GM12872 (cell line): ENCODE measurements at regions not wholly inside any gene's neighbourhood (a gene's known extent, or its start where the extent isn't known, plus 50 kb on each side); places are given as distances from the start of the nearest gene placed in this dataset.

Experiments used
- TF ChIP-seq, protein P1 (sequence below): IDR thresholded peaks from 3 replicates; pipeline ENCODE4 v1.5.1; 2011; ENCODE audit warnings: low read depth, mild to moderate bottlenecking, low read length, moderate library complexity; ENCODE audit not compliant: insufficient read depth

DNA sequence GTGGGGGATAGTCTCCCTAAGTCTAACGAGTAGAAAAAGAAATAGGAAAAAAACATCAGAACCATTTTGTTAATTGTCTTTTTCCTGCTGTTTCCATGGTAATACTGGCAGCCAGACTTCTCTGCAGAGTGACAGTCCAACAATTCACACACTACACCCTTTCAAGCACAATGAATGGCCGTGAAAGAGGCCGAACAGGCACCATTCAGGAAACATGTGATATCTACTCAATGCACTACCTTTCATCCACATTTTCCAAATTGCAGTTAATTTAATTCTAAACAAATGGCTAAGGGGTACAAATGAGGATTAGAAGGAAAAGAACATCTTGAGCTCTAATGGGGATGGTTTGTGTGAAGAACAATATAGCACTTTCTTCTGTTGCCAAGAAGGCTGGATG is 358.5 kb upstream of the ANKRD30A start:
- TF ChIP-seq, protein P1, sequence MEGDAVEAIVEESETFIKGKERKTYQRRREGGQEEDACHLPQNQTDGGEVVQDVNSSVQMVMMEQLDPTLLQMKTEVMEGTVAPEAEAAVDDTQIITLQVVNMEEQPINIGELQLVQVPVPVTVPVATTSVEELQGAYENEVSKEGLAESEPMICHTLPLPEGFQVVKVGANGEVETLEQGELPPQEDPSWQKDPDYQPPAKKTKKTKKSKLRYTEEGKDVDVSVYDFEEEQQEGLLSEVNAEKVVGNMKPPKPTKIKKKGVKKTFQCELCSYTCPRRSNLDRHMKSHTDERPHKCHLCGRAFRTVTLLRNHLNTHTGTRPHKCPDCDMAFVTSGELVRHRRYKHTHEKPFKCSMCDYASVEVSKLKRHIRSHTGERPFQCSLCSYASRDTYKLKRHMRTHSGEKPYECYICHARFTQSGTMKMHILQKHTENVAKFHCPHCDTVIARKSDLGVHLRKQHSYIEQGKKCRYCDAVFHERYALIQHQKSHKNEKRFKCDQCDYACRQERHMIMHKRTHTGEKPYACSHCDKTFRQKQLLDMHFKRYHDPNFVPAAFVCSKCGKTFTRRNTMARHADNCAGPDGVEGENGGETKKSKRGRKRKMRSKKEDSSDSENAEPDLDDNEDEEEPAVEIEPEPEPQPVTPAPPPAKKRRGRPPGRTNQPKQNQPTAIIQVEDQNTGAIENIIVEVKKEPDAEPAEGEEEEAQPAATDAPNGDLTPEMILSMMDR = no peak

DNA sequence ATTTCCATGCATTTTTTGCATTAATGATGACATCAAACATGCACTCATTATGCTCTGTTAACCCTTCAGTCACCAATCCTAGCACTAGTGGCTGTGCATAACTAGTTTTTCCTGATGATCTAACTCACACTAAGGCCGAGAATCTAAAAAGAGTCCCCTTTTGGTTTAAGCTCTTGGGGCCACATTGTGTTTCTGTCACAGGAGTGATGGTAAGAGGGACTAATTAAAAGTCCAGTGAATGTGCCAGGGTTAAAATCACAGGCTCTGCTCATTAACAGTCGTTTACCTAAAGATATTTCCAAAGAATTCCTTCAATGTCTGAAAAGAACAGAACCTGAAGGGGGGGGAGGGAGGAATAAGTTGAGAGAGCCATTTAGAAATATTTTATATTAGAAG is 359.0 kb upstream of the ANKRD30A start:
- TF ChIP-seq, protein P1 = no peak

GRCh38 chr10:36765782-36766414 is 359.5 kb upstream of the ANKRD30A start:
- TF ChIP-seq, protein P1 = no peak

GRCh38 chr10:36764823-36765222 is 360.6 kb upstream of the ANKRD30A start:
- TF ChIP-seq, protein P1 = no peak

GRCh38 chr10:36761121-36761520 is 364.3 kb upstream of the ANKRD30A start:
- TF ChIP-seq, protein P1 = no peak

DNA sequence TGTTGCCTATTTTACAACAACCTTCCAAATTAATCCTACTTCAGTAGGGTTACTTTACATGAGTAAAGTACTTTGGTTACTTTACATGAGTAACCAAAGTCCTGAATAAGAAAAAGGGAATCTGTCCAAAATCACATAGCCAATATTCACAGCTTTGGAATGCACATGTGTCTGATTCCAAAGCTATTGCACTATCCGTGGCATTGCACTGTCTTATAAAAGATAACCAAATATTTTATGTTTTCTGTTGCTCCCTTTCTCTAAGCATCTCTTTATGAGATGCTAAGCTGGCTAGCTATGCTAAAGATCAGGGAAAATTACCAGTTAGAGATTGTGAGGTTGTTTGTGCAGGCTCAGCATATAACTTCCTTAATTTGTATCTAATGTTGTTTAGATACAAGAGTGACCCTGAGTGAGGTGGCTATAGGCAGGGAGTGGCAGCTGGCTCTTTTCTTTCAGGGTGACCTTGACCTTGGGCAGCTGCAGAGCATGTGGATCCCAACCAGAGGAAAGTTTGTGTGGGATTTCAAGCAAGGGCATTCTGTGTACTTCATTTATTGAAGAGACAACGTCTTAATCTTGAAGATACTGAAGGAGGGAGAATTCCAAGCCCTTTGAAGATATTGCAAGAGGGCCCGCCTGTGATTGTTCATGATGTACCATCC is 366.1 kb upstream of the ANKRD30A start:
- TF ChIP-seq, protein P1 = no peak

DNA sequence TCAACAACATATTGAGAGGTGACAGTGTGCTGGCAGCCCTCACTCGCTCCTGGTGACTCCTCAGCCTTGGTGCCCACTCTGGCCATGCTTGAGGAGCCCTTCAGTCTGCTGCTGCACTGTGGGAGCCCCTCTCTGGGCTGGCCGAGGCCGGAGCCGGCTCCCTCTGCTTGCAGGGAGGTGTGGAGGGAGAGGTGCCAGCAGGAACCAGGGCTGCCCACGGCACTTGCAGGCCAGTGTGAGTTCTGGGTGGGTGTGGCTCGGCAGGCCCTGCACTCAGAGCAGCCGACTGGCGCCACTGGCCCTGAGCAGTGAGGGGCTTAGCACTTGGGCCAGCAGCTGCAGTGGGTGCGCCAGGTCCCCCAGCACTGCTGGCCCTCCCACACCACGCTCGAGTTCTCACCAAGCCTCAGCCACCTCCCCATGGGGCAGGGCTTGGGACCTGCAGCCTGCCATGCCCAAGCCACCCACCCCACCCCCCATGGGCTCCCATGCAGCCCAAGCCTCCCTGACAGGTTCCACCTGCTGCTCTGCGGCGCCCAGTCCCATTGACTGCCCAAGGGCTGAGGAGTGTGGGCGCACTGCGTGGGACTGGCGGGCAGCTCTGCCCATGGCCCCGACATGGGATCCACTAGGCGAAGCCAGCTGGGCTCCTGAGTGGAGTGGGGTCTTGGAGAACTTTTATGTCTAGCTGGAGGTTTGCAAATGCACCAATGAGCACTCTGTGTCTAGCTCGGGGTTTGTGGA is 377.1 kb upstream of the ANKRD30A start:
- TF ChIP-seq, protein P1 = no peak
